Vagina (tissue), 2 donors: ENCODE measurements at regions not wholly inside any gene's neighbourhood (a gene's known extent, or its start where the extent isn't known, plus 50 kb on each side); places are given as distances from the start of the nearest gene placed in this dataset.

Experiments
- DNase-seq, 2 donors: peaks; one replicate each; pipeline ENCODE4 v3.0.0-alpha.2; 2017; ENCODE audit errors: extremely low spot score in 2 of 2
- H3K27ac ChIP-seq: fragments of 200-600 bp; sonication (generic); one replicate; pipeline ENCODE4 v1.5.1; 2019
- H3K27me3 ChIP-seq: fragments of 200-600 bp; sonication (generic); one replicate; pipeline ENCODE4 v1.5.1; 2019
- H3K36me3 ChIP-seq, 2 donors: fragments of 200-600 bp; sonication (generic); one replicate each; pipeline ENCODE4 v1.5.1; 2017 to 2019
- H3K4me1 ChIP-seq: fragments of 200-600 bp; sonication (generic); one replicate; pipeline ENCODE4 v1.5.1; 2019
- H3K4me3 ChIP-seq, 2 donors: fragments of 200-600 bp; sonication (generic); 1 replicate in 1 of 2; 2 replicates in 1 of 2; pipeline ENCODE4 v1.5.1; 2016 to 2019
- H3K9me3 ChIP-seq: fragments of 200-600 bp; sonication (generic); one replicate; pipeline ENCODE4 v1.5.1; 2019
- POLR2A ChIP-seq, 2 donors: fragments of 450-650 bp; IDR thresholded peaks; one replicate each; pipeline ENCODE4 v1.6.1; 2017; ENCODE audit warnings: antibody characterized with exemption in 2 of 2, mild to moderate bottlenecking in 2 of 2, moderate library complexity in 2 of 2
- POLR2AphosphoS5 ChIP-seq, 2 donors: sonication (generic); formaldehyde crosslinking; IDR thresholded peaks; one replicate each; pipeline ENCODE4 v1.9.0; 2017; ENCODE audit warnings: antibody characterized with exemption in 2 of 2, mild to moderate bottlenecking in 2 of 2, low read depth in 1 of 2; ENCODE audit not compliant: insufficient read depth in 1 of 2
- intact Hi-C: fragments of 100-400 bp; cut with DNase I; formaldehyde crosslinking; loops from one replicate; pipeline ENCODE4 v1.15.1; 2023
- TF ChIP-seq, protein P1 (sequence below), 3 experiments: fragments of 450-650 bp in 2 of 3; fragments of 200-600 bp in 1 of 3; sonication (generic) in 1 of 3; IDR thresholded peaks; one replicate each; pipeline ENCODE4 v1.5.1; 2017 to 2019; ENCODE audit warnings: antibody characterized with exemption in 3 of 3, mild to moderate bottlenecking in 2 of 3, moderate library complexity in 2 of 3

DNA sequence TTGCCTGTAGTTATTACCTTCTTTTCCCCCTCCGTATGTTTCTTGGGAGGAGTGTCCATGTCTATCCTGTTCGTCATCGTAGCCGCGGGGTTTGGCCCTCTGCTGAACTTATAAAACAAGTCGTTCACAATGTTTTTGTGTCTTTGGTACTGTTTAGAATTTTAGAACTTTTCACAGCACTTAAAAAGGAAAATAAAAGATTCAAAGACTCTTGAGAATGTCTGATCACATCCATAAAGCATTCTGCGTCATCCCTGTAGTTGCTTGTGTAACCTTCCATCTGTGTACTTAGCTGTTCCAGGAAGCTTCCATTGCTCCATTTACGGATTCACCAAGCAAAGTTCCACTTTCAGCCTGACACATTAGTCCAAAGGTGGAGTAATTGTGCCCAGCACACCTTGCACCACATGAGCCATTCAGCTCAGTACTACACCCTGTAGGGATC is 677.1 kb upstream of the NR2F2 start:
- intact Hi-C loops = no loop called here
- Histone ChIP-seq H3K9me3 (no peaks in the 10 kb centered on the region), H3K4me3 (no peak overlapping the region), H3K27ac (peak overlapping the region; percentile 70), H3K27me3 (no peaks in the 10 kb centered on the region), H3K36me3 (no peaks in the 10 kb centered on the region), H3K4me1 (peaks cover 6% of the 10 kb centered on the region)
- no peak for TF ChIP-seq POLR2A (IDR thresholded peaks at IDR 0.05)
- DNase-seq = no peak

GRCh38 chr15:95655089-95655607 is 675.4 kb upstream of the NR2F2 start:
- Histone ChIP-seq H3K4me1 (peaks cover 18% of the 10 kb centered on the region), H3K27ac (no peak overlapping the region), H3K27me3 (no peaks in the 10 kb centered on the region), H3K4me3 (no peak overlapping the region), H3K36me3 (no peaks in the 10 kb centered on the region), H3K9me3 (no peaks in the 10 kb centered on the region)
- TF ChIP-seq POLR2AphosphoS5 (IDR thresholded peaks at IDR 0.05; ENCODE audit: insufficient read depth in 1 of 2, low read depth in 1 of 2) = no peak
- no peak for TF ChIP-seq POLR2A (IDR thresholded peaks at IDR 0.05)
- TF ChIP-seq, protein P1, sequence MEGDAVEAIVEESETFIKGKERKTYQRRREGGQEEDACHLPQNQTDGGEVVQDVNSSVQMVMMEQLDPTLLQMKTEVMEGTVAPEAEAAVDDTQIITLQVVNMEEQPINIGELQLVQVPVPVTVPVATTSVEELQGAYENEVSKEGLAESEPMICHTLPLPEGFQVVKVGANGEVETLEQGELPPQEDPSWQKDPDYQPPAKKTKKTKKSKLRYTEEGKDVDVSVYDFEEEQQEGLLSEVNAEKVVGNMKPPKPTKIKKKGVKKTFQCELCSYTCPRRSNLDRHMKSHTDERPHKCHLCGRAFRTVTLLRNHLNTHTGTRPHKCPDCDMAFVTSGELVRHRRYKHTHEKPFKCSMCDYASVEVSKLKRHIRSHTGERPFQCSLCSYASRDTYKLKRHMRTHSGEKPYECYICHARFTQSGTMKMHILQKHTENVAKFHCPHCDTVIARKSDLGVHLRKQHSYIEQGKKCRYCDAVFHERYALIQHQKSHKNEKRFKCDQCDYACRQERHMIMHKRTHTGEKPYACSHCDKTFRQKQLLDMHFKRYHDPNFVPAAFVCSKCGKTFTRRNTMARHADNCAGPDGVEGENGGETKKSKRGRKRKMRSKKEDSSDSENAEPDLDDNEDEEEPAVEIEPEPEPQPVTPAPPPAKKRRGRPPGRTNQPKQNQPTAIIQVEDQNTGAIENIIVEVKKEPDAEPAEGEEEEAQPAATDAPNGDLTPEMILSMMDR (IDR thresholded peaks at IDR 0.05) = no peak
- intact Hi-C loops = no loop called here
- no peak for DNase-seq

DNA sequence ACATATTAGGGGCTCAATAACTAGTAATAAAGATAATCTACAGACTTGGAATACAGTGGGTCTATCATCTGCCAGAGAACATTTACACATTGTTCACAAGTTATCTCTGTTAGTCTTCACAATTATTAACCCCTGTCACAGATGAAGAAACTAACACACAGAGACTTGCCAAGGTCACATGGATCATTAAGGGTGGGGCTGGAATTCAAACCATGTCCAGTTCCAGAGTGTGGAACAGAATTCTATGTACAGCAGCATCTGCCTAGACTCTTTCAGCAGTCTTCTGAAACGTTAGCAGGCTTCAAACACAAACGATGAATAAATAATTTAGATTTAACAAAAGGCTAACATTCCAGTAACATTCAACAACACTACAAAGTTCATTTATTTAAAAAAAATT is 673.9 kb upstream of the NR2F2 start:
- Histone ChIP-seq H3K4me1 (peaks cover 23% of the 10 kb centered on the region), H3K4me3 (no peak overlapping the region), H3K27ac (no peak overlapping the region), H3K36me3 (no peaks in the 10 kb centered on the region), H3K27me3 (no peaks in the 10 kb centered on the region), H3K9me3 (no peaks in the 10 kb centered on the region)
- no peak for DNase-seq
- intact Hi-C loops = no loop called here
- TF ChIP-seq, protein P1 (IDR thresholded peaks at IDR 0.05) = no peak
- TF ChIP-seq POLR2A (IDR thresholded peaks at IDR 0.05) (no peak), POLR2AphosphoS5 (IDR thresholded peaks at IDR 0.05; ENCODE audit: insufficient read depth in 1 of 2, low read depth in 1 of 2) (no peak)

- DNase-seq = no peak
- TF ChIP-seq POLR2AphosphoS5 (IDR thresholded peaks at IDR 0.05; ENCODE audit: insufficient read depth in 1 of 2, low read depth in 1 of 2) (no peak), POLR2A (IDR thresholded peaks at IDR 0.05) (no peak)
- TF ChIP-seq, protein P1 (IDR thresholded peaks at IDR 0.05) = no peak
- Histone ChIP-seq H3K9me3 (no peaks in the 10 kb centered on the region), H3K4me3 (no peak overlapping the region), H3K4me1 (peaks cover 19% of the 10 kb centered on the region), H3K27me3 (no peaks in the 10 kb centered on the region), H3K27ac (peak overlapping the region; percentile 57), H3K36me3 (no peaks in the 10 kb centered on the region)
- intact Hi-C loops = no loop called here
These were observed 671.7 kb upstream of the NR2F2 start for GRCh38 chr15:95658799-95659198.

DNA sequence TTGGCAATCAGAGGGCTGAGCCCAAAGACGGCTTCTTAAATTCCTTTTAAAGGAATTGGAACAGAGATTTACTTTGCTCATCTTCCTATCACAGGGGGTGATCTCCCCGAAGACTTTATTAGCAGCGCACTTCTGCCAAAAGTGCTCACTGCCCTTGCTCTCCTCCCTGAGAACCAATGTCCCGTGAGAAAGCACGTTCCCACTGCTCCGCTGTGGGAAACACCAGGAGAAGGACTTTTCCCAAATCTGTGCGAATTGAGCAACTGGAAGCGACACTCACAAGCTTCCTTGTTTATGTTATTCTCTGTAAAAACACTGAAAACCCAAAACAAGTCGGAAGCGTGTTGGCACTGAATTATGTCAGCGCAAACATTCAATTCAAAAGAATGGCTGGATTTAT is 670.8 kb upstream of the NR2F2 start:
- intact Hi-C loops = no loop called here
- H3K27ac ChIP-seq = peak overlapping the region; percentile 57
- H3K9me3 ChIP-seq = no peaks in the 10 kb centered on the region
- DNase-seq = no peak
- TF ChIP-seq POLR2A (IDR thresholded peaks at IDR 0.05) = no peak
- TF ChIP-seq POLR2AphosphoS5 (IDR thresholded peaks at IDR 0.05; ENCODE audit: insufficient read depth in 1 of 2, low read depth in 1 of 2) = peak; percentile 16 to 80
- TF ChIP-seq, protein P1 (IDR thresholded peaks at IDR 0.05) = no peak
- no peaks in the 10 kb centered on the region for H3K36me3 ChIP-seq
- H3K4me1 ChIP-seq = peaks cover 17% of the 10 kb centered on the region
- H3K27me3 ChIP-seq = no peaks in the 10 kb centered on the region
- H3K4me3 ChIP-seq = peak overlapping the region in 1 of 2 donors; percentile 7
